Astrocyte (in vitro differentiated cells and primary cell): ENCODE measurements at regions not wholly inside any gene's neighbourhood (a gene's known extent, or its start where the extent isn't known, plus 50 kb on each side); places are given as distances from the start of the nearest gene placed in this dataset.

Experiments
- DNase-seq: peaks from one replicate; pipeline ENCODE4 v3.0.0-alpha.2; 2010; ENCODE audit warnings: low read depth
- FAIRE-seq: peaks from 2 replicates; lab custom pipeline; 2011; peaks lifted over from hg19 to GRCh38; lab: Jason Lieb, UNC
- H2AFZ ChIP-seq: 2 replicates; pipeline ENCODE4 v1.6.0; 2012; ENCODE audit warnings: low read depth, low read length, inconsistent platforms
- H3K27ac ChIP-seq: 2 replicates; pipeline ENCODE4 v1.5.1; 2011; ENCODE audit warnings: low read depth, low read length, inconsistent platforms
- H3K27me3 ChIP-seq: 2 replicates; pipeline ENCODE4 v1.6.0; 2011; ENCODE audit warnings: low read length, inconsistent platforms; ENCODE audit not compliant: insufficient read depth
- H3K36me3 ChIP-seq: 2 replicates; pipeline ENCODE4 v1.5.1; 2011; ENCODE audit warnings: low read length, inconsistent platforms; ENCODE audit not compliant: insufficient read depth
- H3K4me1 ChIP-seq: 2 replicates; pipeline ENCODE4 v1.5.1; 2011; ENCODE audit warnings: low read length, inconsistent platforms; ENCODE audit not compliant: insufficient read depth
- H3K4me2 ChIP-seq: 2 replicates; pipeline ENCODE4 v1.6.0; 2012; ENCODE audit warnings: low read length, inconsistent platforms
- H3K4me3 ChIP-seq: 2 replicates; pipeline ENCODE4 v1.5.1; 2011; ENCODE audit warnings: low read depth, mild to moderate bottlenecking, low read length, inconsistent platforms; ENCODE audit not compliant: insufficient read depth
- H3K79me2 ChIP-seq: 2 replicates; pipeline ENCODE4 v1.6.0; 2012; ENCODE audit warnings: mild to moderate bottlenecking, low read length, inconsistent platforms; ENCODE audit not compliant: insufficient read depth
- H3K9ac ChIP-seq: 2 replicates; pipeline ENCODE4 v1.6.0; 2012; ENCODE audit warnings: mild to moderate bottlenecking, low read length, inconsistent platforms
- H3K9me3 ChIP-seq: 2 replicates; pipeline ENCODE4 v1.5.1; 2012; ENCODE audit warnings: low read depth, mild to moderate bottlenecking, low read length, inconsistent platforms; ENCODE audit not compliant: insufficient read depth
- H4K20me1 ChIP-seq: 2 replicates; pipeline ENCODE4 v1.6.0; 2012; ENCODE audit warnings: low read length, inconsistent platforms; ENCODE audit not compliant: insufficient read depth
- H3K27ac Mint-ChIP-seq: one replicate; pipeline ENCODE4 v1.8.0; 2021; ENCODE audit warnings: mild to moderate bottlenecking, mixed read lengths; ENCODE audit not compliant: unreplicated experiment
- H3K27me3 Mint-ChIP-seq: one replicate; pipeline ENCODE4 v1.8.0; 2021; ENCODE audit warnings: low read depth, mixed read lengths; ENCODE audit not compliant: unreplicated experiment
- H3K36me3 Mint-ChIP-seq: one replicate; pipeline ENCODE4 v1.8.0; 2021; ENCODE audit warnings: low read depth, mixed read lengths; ENCODE audit not compliant: unreplicated experiment
- H3K4me1 Mint-ChIP-seq: one replicate; pipeline ENCODE4 v1.8.0; 2021; ENCODE audit warnings: low read depth, mixed read lengths; ENCODE audit not compliant: unreplicated experiment
- H3K4me3 Mint-ChIP-seq: one replicate; pipeline ENCODE4 v1.8.0; 2021; ENCODE audit warnings: mild to moderate bottlenecking, moderate library complexity, mixed read lengths; ENCODE audit not compliant: unreplicated experiment
- H3K9me3 Mint-ChIP-seq: one replicate; pipeline ENCODE4 v1.8.0; 2021; ENCODE audit warnings: mild to moderate bottlenecking, mixed read lengths; ENCODE audit not compliant: unreplicated experiment
- EZH2 ChIP-seq: IDR thresholded peaks from 2 replicates; pipeline ENCODE4 v1.6.1; 2012; ENCODE audit warnings: mild to moderate bottlenecking, low read length, inconsistent platforms; ENCODE audit not compliant: insufficient read depth
- TF ChIP-seq, protein P1 (sequence below): IDR thresholded peaks from 2 replicates; pipeline ENCODE4 v1.5.1; 2011; ENCODE audit warnings: low read depth, mild to moderate bottlenecking, inconsistent platforms, low read length, moderate library complexity; ENCODE audit not compliant: insufficient read depth

DNA sequence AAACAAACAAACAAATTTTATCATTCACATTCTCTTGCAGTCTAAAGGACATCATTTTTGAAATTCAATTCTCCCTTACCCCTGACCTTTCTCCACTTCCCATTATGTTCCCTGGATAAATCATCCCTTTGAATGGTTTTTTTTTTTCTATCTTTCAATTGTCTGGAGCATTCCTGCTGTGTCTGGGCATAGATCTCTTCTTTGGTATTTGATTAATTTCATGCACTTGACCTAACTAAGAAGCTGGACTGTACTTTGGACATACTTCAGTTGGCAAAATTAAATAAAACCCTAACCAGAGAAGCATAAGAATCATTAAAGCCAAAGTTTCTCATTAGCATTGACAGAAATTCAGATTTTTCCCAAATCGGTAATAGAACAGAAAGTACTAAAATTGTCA is 163.6 kb upstream of the BMP4 start:
- H3K27me3 ChIP-seq = no peaks in the 10 kb centered on the region
- no peak overlapping the region for H3K4me2 ChIP-seq
- peaks cover 13% of the 10 kb centered on the region for H3K4me1 Mint-ChIP-seq
- TF ChIP-seq, protein P1, sequence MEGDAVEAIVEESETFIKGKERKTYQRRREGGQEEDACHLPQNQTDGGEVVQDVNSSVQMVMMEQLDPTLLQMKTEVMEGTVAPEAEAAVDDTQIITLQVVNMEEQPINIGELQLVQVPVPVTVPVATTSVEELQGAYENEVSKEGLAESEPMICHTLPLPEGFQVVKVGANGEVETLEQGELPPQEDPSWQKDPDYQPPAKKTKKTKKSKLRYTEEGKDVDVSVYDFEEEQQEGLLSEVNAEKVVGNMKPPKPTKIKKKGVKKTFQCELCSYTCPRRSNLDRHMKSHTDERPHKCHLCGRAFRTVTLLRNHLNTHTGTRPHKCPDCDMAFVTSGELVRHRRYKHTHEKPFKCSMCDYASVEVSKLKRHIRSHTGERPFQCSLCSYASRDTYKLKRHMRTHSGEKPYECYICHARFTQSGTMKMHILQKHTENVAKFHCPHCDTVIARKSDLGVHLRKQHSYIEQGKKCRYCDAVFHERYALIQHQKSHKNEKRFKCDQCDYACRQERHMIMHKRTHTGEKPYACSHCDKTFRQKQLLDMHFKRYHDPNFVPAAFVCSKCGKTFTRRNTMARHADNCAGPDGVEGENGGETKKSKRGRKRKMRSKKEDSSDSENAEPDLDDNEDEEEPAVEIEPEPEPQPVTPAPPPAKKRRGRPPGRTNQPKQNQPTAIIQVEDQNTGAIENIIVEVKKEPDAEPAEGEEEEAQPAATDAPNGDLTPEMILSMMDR = no peak
- TF ChIP-seq EZH2 = no peak
- no peaks in the 10 kb centered on the region for H3K9me3 Mint-ChIP-seq
- H3K27me3 Mint-ChIP-seq = peaks cover 3% of the 10 kb centered on the region
- H4K20me1 ChIP-seq = no peaks in the 10 kb centered on the region
- no peak overlapping the region for H3K27ac ChIP-seq
- H3K79me2 ChIP-seq = no peaks in the 10 kb centered on the region
- H3K9ac ChIP-seq = no peak overlapping the region
- H3K4me3 ChIP-seq = no peak overlapping the region
- H3K4me1 ChIP-seq = no peaks in the 10 kb centered on the region
- H3K27ac Mint-ChIP-seq = no peak overlapping the region
- FAIRE-seq = no peak
- no peaks in the 10 kb centered on the region for H3K36me3 ChIP-seq
- H3K4me3 Mint-ChIP-seq = no peak overlapping the region
- no peaks in the 10 kb centered on the region for H3K9me3 ChIP-seq
- no peaks in the 10 kb centered on the region for H3K36me3 Mint-ChIP-seq
- H2AFZ ChIP-seq = no peak overlapping the region
- DNase-seq = peak; percentile 52

DNA sequence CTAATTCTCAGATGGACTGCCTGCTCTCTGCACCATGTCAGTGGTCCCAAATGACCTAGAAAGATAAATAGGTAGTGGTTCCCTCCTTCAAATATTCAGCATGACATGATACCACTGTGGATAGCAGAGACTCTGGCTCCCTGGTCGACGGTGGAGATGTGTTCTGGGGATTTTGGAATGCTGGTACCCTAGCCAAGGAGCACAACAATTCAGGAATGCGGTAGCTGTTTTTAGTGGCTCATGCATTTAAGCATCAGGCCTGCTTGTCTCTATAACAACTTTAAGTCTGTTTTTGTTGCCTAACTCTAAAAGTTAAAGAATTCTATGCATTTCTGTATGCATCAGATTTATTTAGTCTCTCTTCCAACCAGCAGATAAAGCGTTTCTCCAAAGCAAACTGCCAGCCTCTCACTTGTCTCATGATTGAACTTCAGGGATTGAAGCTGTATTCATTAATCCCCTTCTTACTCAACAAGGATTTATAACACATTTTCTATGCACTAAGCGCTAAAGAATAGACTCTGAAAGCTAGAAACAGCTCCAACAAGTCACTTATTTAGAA is 164.9 kb upstream of the BMP4 start:
- no peaks in the 10 kb centered on the region for H4K20me1 ChIP-seq
- DNase-seq (peak; percentile 37), FAIRE-seq (peak; percentile 72)
- no peaks in the 10 kb centered on the region for H3K79me2 ChIP-seq
- H3K36me3 ChIP-seq = no peaks in the 10 kb centered on the region
- H2AFZ ChIP-seq = no peak overlapping the region
- H3K9ac ChIP-seq = no peak overlapping the region
- H3K4me1 Mint-ChIP-seq = peaks cover 13% of the 10 kb centered on the region
- H3K36me3 Mint-ChIP-seq = no peaks in the 10 kb centered on the region
- H3K27ac Mint-ChIP-seq = no peak overlapping the region
- no peak overlapping the region for H3K4me2 ChIP-seq
- no peak overlapping the region for H3K4me3 ChIP-seq
- no peak overlapping the region for H3K4me3 Mint-ChIP-seq
- H3K27me3 ChIP-seq = no peaks in the 10 kb centered on the region
- peaks cover 3% of the 10 kb centered on the region for H3K27me3 Mint-ChIP-seq
- H3K9me3 ChIP-seq = no peaks in the 10 kb centered on the region
- no peak for TF ChIP-seq EZH2
- TF ChIP-seq, protein P1 = no peak
- H3K9me3 Mint-ChIP-seq = no peaks in the 10 kb centered on the region
- no peak overlapping the region for H3K27ac ChIP-seq
- H3K4me1 ChIP-seq = no peaks in the 10 kb centered on the region

DNA sequence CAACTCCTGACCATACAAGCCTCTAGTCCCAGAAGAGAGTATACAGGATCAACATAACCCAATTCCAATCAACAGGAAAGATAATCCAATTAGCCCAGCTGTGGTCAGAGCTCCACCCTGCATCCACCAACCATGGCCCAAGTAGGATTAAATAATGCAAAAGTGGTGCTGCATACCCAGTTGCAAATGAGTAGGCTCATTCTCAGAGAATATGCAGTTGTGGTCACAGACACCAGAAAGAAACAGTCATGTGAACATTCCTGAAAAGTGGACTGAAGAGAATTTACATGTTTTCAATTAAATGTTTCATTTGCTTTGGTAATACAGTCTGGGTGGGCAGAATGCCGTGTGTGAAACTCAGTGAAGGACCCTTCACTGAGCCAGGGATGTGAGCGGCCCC is 167.2 kb upstream of the BMP4 start:
- Histone ChIP-seq H2AFZ (no peak overlapping the region), H3K79me2 (no peaks in the 10 kb centered on the region), H3K36me3 (no peaks in the 10 kb centered on the region), H3K9ac (no peak overlapping the region), H3K4me3 (no peak overlapping the region), H3K27me3 (no peaks in the 10 kb centered on the region), H3K9me3 (no peaks in the 10 kb centered on the region), H3K27ac (no peak overlapping the region), H3K4me1 (no peaks in the 10 kb centered on the region), H4K20me1 (no peaks in the 10 kb centered on the region), H3K4me2 (no peak overlapping the region)
- no peak for TF ChIP-seq EZH2
- TF ChIP-seq, protein P1 = no peak
- H3K9me3 Mint-ChIP-seq = no peaks in the 10 kb centered on the region
- H3K4me3 Mint-ChIP-seq = no peak overlapping the region
- DNase-seq (peak; percentile 42), FAIRE-seq (no peak)
- peak overlapping the region; percentile 1 for H3K27ac Mint-ChIP-seq
- peaks cover 3% of the 10 kb centered on the region for H3K27me3 Mint-ChIP-seq
- H3K36me3 Mint-ChIP-seq = no peaks in the 10 kb centered on the region
- H3K4me1 Mint-ChIP-seq = peaks cover 9% of the 10 kb centered on the region
